ENCODE measurements at regions not wholly inside any gene's neighbourhood (a gene's known extent, or its start where the extent isn't known, plus 50 kb on each side); places are given as distances from the start of the nearest gene placed in this dataset.

DNA sequence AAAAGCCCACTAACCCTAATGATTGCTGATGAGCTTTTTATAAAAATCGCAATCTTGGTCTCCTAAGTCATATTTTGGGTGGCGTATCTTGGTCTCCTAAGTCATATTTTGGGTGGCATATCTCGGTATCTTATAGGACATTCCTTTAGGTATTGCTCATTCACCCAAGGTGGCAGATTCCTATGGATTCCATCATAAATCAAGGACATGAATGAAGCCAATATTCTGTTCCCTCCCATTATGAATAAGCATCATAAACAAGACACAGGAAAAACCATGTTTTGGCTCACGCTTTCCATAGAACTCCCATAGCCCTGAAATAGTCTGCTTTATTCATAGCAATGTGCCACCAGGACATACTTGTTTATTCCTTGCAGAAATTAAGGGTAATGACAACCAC is 95.0 kb upstream of the CD99 start:
- Histone ChIP-seq H3K4me1 (ENCODE audit: insufficient read depth, low read length) (no peaks in the 10 kb centered on the region), H3K9ac (ENCODE audit: low read length) (no peak overlapping the region), H3K79me2 (ENCODE audit: insufficient read depth, low read length) (no peaks in the 10 kb centered on the region), H3K27me3 (ENCODE audit: insufficient read depth, low read length) (no peaks in the 10 kb centered on the region), H3K27ac (ENCODE audit: low read depth, low read length) (no peak overlapping the region), H3K4me3 (ENCODE audit: insufficient read depth, low read depth, low read length) (no peak overlapping the region), H3K4me2 (ENCODE audit: low read length) (no peak overlapping the region), H3K9me3 (ENCODE audit: insufficient read depth, low read depth, low read length) (no peaks in the 10 kb centered on the region), H2AFZ (ENCODE audit: low read depth, low read length) (no peak overlapping the region), H3K36me3 (ENCODE audit: insufficient read depth, low read length) (no peaks in the 10 kb centered on the region), H4K20me1 (ENCODE audit: insufficient read depth, low read length) (no peaks in the 10 kb centered on the region)
- no peak for TF ChIP-seq EZH2 (IDR thresholded peaks at IDR 0.05; ENCODE audit: insufficient read depth, low read length)
- TF ChIP-seq, protein P1, sequence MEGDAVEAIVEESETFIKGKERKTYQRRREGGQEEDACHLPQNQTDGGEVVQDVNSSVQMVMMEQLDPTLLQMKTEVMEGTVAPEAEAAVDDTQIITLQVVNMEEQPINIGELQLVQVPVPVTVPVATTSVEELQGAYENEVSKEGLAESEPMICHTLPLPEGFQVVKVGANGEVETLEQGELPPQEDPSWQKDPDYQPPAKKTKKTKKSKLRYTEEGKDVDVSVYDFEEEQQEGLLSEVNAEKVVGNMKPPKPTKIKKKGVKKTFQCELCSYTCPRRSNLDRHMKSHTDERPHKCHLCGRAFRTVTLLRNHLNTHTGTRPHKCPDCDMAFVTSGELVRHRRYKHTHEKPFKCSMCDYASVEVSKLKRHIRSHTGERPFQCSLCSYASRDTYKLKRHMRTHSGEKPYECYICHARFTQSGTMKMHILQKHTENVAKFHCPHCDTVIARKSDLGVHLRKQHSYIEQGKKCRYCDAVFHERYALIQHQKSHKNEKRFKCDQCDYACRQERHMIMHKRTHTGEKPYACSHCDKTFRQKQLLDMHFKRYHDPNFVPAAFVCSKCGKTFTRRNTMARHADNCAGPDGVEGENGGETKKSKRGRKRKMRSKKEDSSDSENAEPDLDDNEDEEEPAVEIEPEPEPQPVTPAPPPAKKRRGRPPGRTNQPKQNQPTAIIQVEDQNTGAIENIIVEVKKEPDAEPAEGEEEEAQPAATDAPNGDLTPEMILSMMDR (IDR thresholded peaks at IDR 0.05; ENCODE audit: insufficient read depth, low read depth, low read length) = no peak
- Mint-ChIP-seq H3K36me3 (ENCODE audit: low read depth, unreplicated experiment) (peaks cover 7% of the 10 kb centered on the region), H3K4me3 (ENCODE audit: unreplicated experiment) (no peak overlapping the region), H3K27me3 (ENCODE audit: low read depth, unreplicated experiment) (no peaks in the 10 kb centered on the region), H3K4me1 (ENCODE audit: low read depth, unreplicated experiment) (no peaks in the 10 kb centered on the region), H3K27ac (ENCODE audit: unreplicated experiment) (no peak overlapping the region), H3K9me3 (ENCODE audit: unreplicated experiment) (peaks cover 10% of the 10 kb centered on the region)
- no peak for FAIRE-seq
- no peak for DNase-seq (ENCODE audit: low read depth)

DNA sequence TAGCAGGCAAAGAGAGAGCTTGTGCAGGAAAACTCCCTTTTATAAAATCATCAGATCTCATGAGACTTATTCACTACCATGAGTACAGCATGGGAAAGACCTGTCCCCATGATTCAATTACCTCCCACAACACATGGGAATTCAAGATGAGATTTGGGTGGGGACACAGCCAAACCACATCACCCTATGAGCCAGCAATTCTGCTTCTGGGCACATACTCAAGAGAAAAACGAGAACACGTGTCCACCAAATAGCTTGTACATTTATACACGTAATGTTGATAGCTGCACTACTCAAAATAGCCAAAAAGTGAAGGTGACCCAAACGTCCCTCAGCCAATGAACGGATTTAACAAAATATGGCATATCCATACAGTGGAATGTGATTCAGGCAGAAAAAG is 94.5 kb upstream of the DHRSX start:
- peak; percentile 29 for FAIRE-seq
- H3K27ac Mint-ChIP-seq (ENCODE audit: unreplicated experiment) = no peak overlapping the region

DNA sequence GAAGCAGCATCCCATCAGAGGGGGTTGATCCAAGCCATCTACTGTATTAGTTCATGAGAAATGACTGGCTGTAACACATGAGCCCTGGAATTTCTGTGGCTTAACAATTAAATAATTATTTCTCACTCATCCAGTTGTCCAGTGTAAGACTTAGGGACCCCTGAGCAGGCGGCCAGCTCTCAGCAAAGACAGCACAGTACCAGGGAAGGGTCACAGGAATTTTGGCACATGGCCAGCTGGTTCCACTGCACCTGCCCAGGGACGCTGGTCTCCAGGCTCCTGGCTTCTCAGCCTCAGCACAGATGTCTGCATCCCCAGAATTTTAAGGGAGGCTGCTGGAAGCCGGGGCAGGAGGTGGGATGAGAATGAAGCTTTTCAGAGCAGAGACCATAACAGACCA is 93.7 kb upstream of the DHRSX start:
- no peak overlapping the region for H3K27ac ChIP-seq (ENCODE audit: low read depth, low read length)

More for the DNA sequence above, 94.5 kb upstream of the DHRSX start:
- Histone ChIP-seq H3K4me2 (ENCODE audit: low read length) (no peak overlapping the region), H3K79me2 (ENCODE audit: insufficient read depth, low read length) (no peaks in the 10 kb centered on the region), H3K27ac (ENCODE audit: low read depth, low read length) (no peak overlapping the region), H4K20me1 (ENCODE audit: insufficient read depth, low read length) (no peaks in the 10 kb centered on the region), H2AFZ (ENCODE audit: low read depth, low read length) (no peak overlapping the region), H3K4me3 (ENCODE audit: insufficient read depth, low read depth, low read length) (no peak overlapping the region), H3K4me1 (ENCODE audit: insufficient read depth, low read length) (no peaks in the 10 kb centered on the region), H3K27me3 (ENCODE audit: insufficient read depth, low read length) (no peaks in the 10 kb centered on the region), H3K36me3 (ENCODE audit: insufficient read depth, low read length) (no peaks in the 10 kb centered on the region), H3K9ac (ENCODE audit: low read length) (no peak overlapping the region), H3K9me3 (ENCODE audit: insufficient read depth, low read depth, low read length) (no peaks in the 10 kb centered on the region)
- Mint-ChIP-seq H3K4me3 (ENCODE audit: unreplicated experiment) (no peak overlapping the region), H3K27me3 (ENCODE audit: low read depth, unreplicated experiment) (no peaks in the 10 kb centered on the region), H3K4me1 (ENCODE audit: low read depth, unreplicated experiment) (no peaks in the 10 kb centered on the region), H3K36me3 (ENCODE audit: low read depth, unreplicated experiment) (peaks cover under 1% of the 10 kb centered on the region), H3K9me3 (ENCODE audit: unreplicated experiment) (peaks cover 6% of the 10 kb centered on the region)
- TF ChIP-seq, protein P1 (IDR thresholded peaks at IDR 0.05; ENCODE audit: insufficient read depth, low read depth, low read length) = no peak
- no peak for TF ChIP-seq EZH2 (IDR thresholded peaks at IDR 0.05; ENCODE audit: insufficient read depth, low read length)
- DNase-seq (ENCODE audit: low read depth) = peak; percentile 68

More for the DNA sequence above, 93.7 kb upstream of the DHRSX start:
- H3K4me1 Mint-ChIP-seq (ENCODE audit: low read depth, unreplicated experiment) = no peaks in the 10 kb centered on the region
- no peaks in the 10 kb centered on the region for H3K4me1 ChIP-seq (ENCODE audit: insufficient read depth, low read length)
- TF ChIP-seq, protein P1 (IDR thresholded peaks at IDR 0.05; ENCODE audit: insufficient read depth, low read depth, low read length) = no peak
- no peak for TF ChIP-seq EZH2 (IDR thresholded peaks at IDR 0.05; ENCODE audit: insufficient read depth, low read length)
- H3K9ac ChIP-seq (ENCODE audit: low read length) = no peak overlapping the region
- H3K27me3 Mint-ChIP-seq (ENCODE audit: low read depth, unreplicated experiment) = no peaks in the 10 kb centered on the region
- H3K36me3 Mint-ChIP-seq (ENCODE audit: low read depth, unreplicated experiment) = no peaks in the 10 kb centered on the region
- no peaks in the 10 kb centered on the region for H4K20me1 ChIP-seq (ENCODE audit: insufficient read depth, low read length)
- no peak overlapping the region for H3K4me3 Mint-ChIP-seq (ENCODE audit: unreplicated experiment)
- no peaks in the 10 kb centered on the region for H3K79me2 ChIP-seq (ENCODE audit: insufficient read depth, low read length)
- DNase-seq (ENCODE audit: low read depth) = no peak
- no peak overlapping the region for H3K27ac Mint-ChIP-seq (ENCODE audit: unreplicated experiment)
- no peaks in the 10 kb centered on the region for H3K27me3 ChIP-seq (ENCODE audit: insufficient read depth, low read length)
- H2AFZ ChIP-seq (ENCODE audit: low read depth, low read length) = no peak overlapping the region
- H3K9me3 Mint-ChIP-seq (ENCODE audit: unreplicated experiment) = peaks cover 1% of the 10 kb centered on the region
- no peak overlapping the region for H3K4me3 ChIP-seq (ENCODE audit: insufficient read depth, low read depth, low read length)
- H3K9me3 ChIP-seq (ENCODE audit: insufficient read depth, low read depth, low read length) = no peaks in the 10 kb centered on the region
- no peak for FAIRE-seq
- H3K4me2 ChIP-seq (ENCODE audit: low read length) = no peak overlapping the region
- no peaks in the 10 kb centered on the region for H3K36me3 ChIP-seq (ENCODE audit: insufficient read depth, low read length)

Measured in astrocyte (in vitro differentiated cells and primary cell).